ENCODE measurements at regions not wholly inside any gene's neighbourhood (a gene's known extent, or its start where the extent isn't known, plus 50 kb on each side); places are given as distances from the start of the nearest gene placed in this dataset.

- Histone ChIP-seq H3K9ac (ENCODE audit: control insufficient read depth, extremely low read depth, insufficient read depth, low read length) (no peak overlapping the region), H3K9me3 (ENCODE audit: control insufficient read depth, low read depth, low read length) (no peaks in the 10 kb centered on the region), H3K9me1 (ENCODE audit: control insufficient read depth, extremely low read depth, insufficient read depth, low read length) (no peaks in the 10 kb centered on the region), H3K27me3 (ENCODE audit: control insufficient read depth, extremely low read depth, insufficient read depth, low read length) (no peaks in the 10 kb centered on the region), H3K79me2 (ENCODE audit: control insufficient read depth, insufficient read depth, low read length) (no peaks in the 10 kb centered on the region), H4K20me1 (ENCODE audit: control insufficient read depth, extremely low read depth, insufficient read depth, low read length) (no peaks in the 10 kb centered on the region), H3K4me2 (ENCODE audit: control insufficient read depth, extremely low read depth, insufficient read depth, low read depth, low read length) (no peak overlapping the region), H3K4me3 (ENCODE audit: control insufficient read depth in 2 of 3, extremely low read depth in 1 of 3, insufficient read depth in 2 of 3, low read depth in 1 of 3, low read length in 3 of 3) (no peak overlapping the region), H2AFZ (ENCODE audit: control insufficient read depth, low read length) (no peak overlapping the region), H3K4me1 (ENCODE audit: control insufficient read depth, extremely low read depth, insufficient read depth, low read length) (no peaks in the 10 kb centered on the region), H3K36me3 (ENCODE audit: control insufficient read depth in 2 of 2, extremely low read depth in 1 of 2, insufficient read depth in 2 of 2, low read length in 2 of 2) (no peaks in the 10 kb centered on the region), H3K27ac (ENCODE audit: control insufficient read depth, insufficient read depth, low read length) (no peak overlapping the region)
- dilution Hi-C loops (cut with MboI; ENCODE audit: extremely low pct_ligation_motif_present, low sequenced_read_pairs): no loop called here
- DNase-seq (ENCODE audit: low read depth, low spot score) (no peak), FAIRE-seq (no peak)
- TF ChIP-seq CTCF (optimal IDR thresholded peaks at IDR 0.05 in 1 of 3, IDR thresholded peaks at IDR 0.05 in 1 of 3, conservative IDR thresholded peaks at IDR 0.05 in 1 of 3; ENCODE audit: extremely low read depth in 1 of 3, insufficient read depth in 2 of 3, low read length in 3 of 3) (no peak), EZH2 (IDR thresholded peaks at IDR 0.05; ENCODE audit: low read length) (no peak)
Observed at GRCh38 chr12:30211743-30212142, 428.0 kb upstream of the TMTC1 start.

GRCh38 chr12:30203981-30204380 is 420.2 kb upstream of the TMTC1 start:
- TF ChIP-seq EZH2 (IDR thresholded peaks at IDR 0.05; ENCODE audit: low read length) (no peak), CTCF (optimal IDR thresholded peaks at IDR 0.05 in 1 of 3, IDR thresholded peaks at IDR 0.05 in 1 of 3, conservative IDR thresholded peaks at IDR 0.05 in 1 of 3; ENCODE audit: extremely low read depth in 1 of 3, insufficient read depth in 2 of 3, low read length in 3 of 3) (no peak)
- dilution Hi-C loops (cut with MboI; ENCODE audit: extremely low pct_ligation_motif_present, low sequenced_read_pairs): no loop called here
- DNase-seq (ENCODE audit: low read depth, low spot score): no peak
- H3K4me2 ChIP-seq (ENCODE audit: control insufficient read depth, extremely low read depth, insufficient read depth, low read depth, low read length): no peak overlapping the region
- H3K36me3 ChIP-seq (ENCODE audit: control insufficient read depth in 2 of 2, extremely low read depth in 1 of 2, insufficient read depth in 2 of 2, low read length in 2 of 2): no peaks in the 10 kb centered on the region
- no peaks in the 10 kb centered on the region for H3K9me3 ChIP-seq (ENCODE audit: control insufficient read depth, low read depth, low read length)
- H3K4me1 ChIP-seq (ENCODE audit: control insufficient read depth, extremely low read depth, insufficient read depth, low read length): no peaks in the 10 kb centered on the region
- H3K9ac ChIP-seq (ENCODE audit: control insufficient read depth, extremely low read depth, insufficient read depth, low read length): no peak overlapping the region
- H3K27ac ChIP-seq (ENCODE audit: control insufficient read depth, insufficient read depth, low read length): no peak overlapping the region
- no peak overlapping the region for H3K4me3 ChIP-seq (ENCODE audit: control insufficient read depth in 2 of 3, extremely low read depth in 1 of 3, insufficient read depth in 2 of 3, low read depth in 1 of 3, low read length in 3 of 3)
- H3K27me3 ChIP-seq (ENCODE audit: control insufficient read depth, extremely low read depth, insufficient read depth, low read length): peaks cover 23% of the 10 kb centered on the region
- no peaks in the 10 kb centered on the region for H3K79me2 ChIP-seq (ENCODE audit: control insufficient read depth, insufficient read depth, low read length)
- FAIRE-seq: no peak
- H3K9me1 ChIP-seq (ENCODE audit: control insufficient read depth, extremely low read depth, insufficient read depth, low read length): no peaks in the 10 kb centered on the region
- H2AFZ ChIP-seq (ENCODE audit: control insufficient read depth, low read length): no peak overlapping the region
- no peaks in the 10 kb centered on the region for H4K20me1 ChIP-seq (ENCODE audit: control insufficient read depth, extremely low read depth, insufficient read depth, low read length)

Data from keratinocyte (primary cell).